IPS-18a (cell line): ENCODE measurements at regions not wholly inside any gene's neighbourhood (a gene's known extent, or its start where the extent isn't known, plus 50 kb on each side); places are given as distances from the start of the nearest gene placed in this dataset.

ENCODE experiments used
- H3K27ac ChIP-seq: one replicate; pipeline ENCODE4 v1.5.1; 2013; ENCODE audit warnings: low read length
- H3K27me3 ChIP-seq: one replicate; pipeline ENCODE4 v1.6.1; 2013; ENCODE audit warnings: mild to moderate bottlenecking, low read length; ENCODE audit not compliant: control insufficient read depth, insufficient read depth
- H3K36me3 ChIP-seq: one replicate; pipeline ENCODE4 v1.6.1; 2013; ENCODE audit warnings: low read depth, low read length; ENCODE audit not compliant: control insufficient read depth
- H3K4me1 ChIP-seq: one replicate; pipeline ENCODE4 v1.6.1; 2013; ENCODE audit warnings: low read depth, low read length; ENCODE audit not compliant: control insufficient read depth
- H3K4me3 ChIP-seq: one replicate; pipeline ENCODE4 v1.5.1; 2013; ENCODE audit warnings: low read length
- H3K9ac ChIP-seq: one replicate; pipeline ENCODE4 v1.6.1; 2013; ENCODE audit warnings: mild to moderate bottlenecking, low read length, moderate library complexity
- H3K9me3 ChIP-seq: one replicate; pipeline ENCODE4 v1.6.1; 2013; ENCODE audit warnings: low read depth, low read length; ENCODE audit not compliant: control insufficient read depth

- no peaks in the 10 kb centered on the region for H3K9me3 ChIP-seq
- no peaks in the 10 kb centered on the region for H3K27me3 ChIP-seq
- H3K36me3 ChIP-seq: no peaks in the 10 kb centered on the region
- no peak overlapping the region for H3K4me3 ChIP-seq
- peaks cover 58% of the 10 kb centered on the region for H3K4me1 ChIP-seq
- no peak overlapping the region for H3K9ac ChIP-seq
- H3K27ac ChIP-seq: no peak overlapping the region
Observed at GRCh38 chr11:95294701-95295100, 63.7 kb upstream of the SESN3 start.

GRCh38 chr11:95293116-95293515, 62.1 kb upstream of the SESN3 start:
- Histone ChIP-seq H3K36me3 (no peaks in the 10 kb centered on the region), H3K9me3 (no peaks in the 10 kb centered on the region), H3K4me1 (peaks cover 45% of the 10 kb centered on the region), H3K4me3 (no peak overlapping the region), H3K27me3 (no peaks in the 10 kb centered on the region), H3K9ac (no peak overlapping the region), H3K27ac (no peak overlapping the region)

GRCh38 chr11:95291946-95292345, 60.9 kb upstream of the SESN3 start:
- Histone ChIP-seq H3K9me3 (no peaks in the 10 kb centered on the region), H3K27me3 (no peaks in the 10 kb centered on the region), H3K36me3 (no peaks in the 10 kb centered on the region), H3K4me3 (no peak overlapping the region), H3K4me1 (peaks cover 43% of the 10 kb centered on the region), H3K9ac (no peak overlapping the region), H3K27ac (no peak overlapping the region)

GRCh38 chr11:95289378-95290101, 58.5 kb upstream of the SESN3 start:
- Histone ChIP-seq H3K36me3 (no peaks in the 10 kb centered on the region), H3K4me1 (peaks cover 20% of the 10 kb centered on the region), H3K9me3 (peaks cover 3% of the 10 kb centered on the region), H3K27ac (no peak overlapping the region), H3K9ac (no peak overlapping the region), H3K27me3 (no peaks in the 10 kb centered on the region), H3K4me3 (no peak overlapping the region)

GRCh38 chr11:95284057-95285052, 53.4 kb upstream of the SESN3 start:
- Histone ChIP-seq H3K9ac (no peak overlapping the region), H3K4me1 (peaks cover 30% of the 10 kb centered on the region), H3K4me3 (no peak overlapping the region)

GRCh38 chr11:95283650-95284049, 52.6 kb upstream of the SESN3 start:
- peaks cover 3% of the 10 kb centered on the region for H3K9me3 ChIP-seq
- peaks cover 32% of the 10 kb centered on the region for H3K4me1 ChIP-seq
- H3K9ac ChIP-seq: no peak overlapping the region

More at GRCh38 chr11:95284057-95285052, 53.4 kb upstream of the SESN3 start:
- Histone ChIP-seq H3K27me3 (no peaks in the 10 kb centered on the region), H3K9me3 (peaks cover 3% of the 10 kb centered on the region), H3K36me3 (no peaks in the 10 kb centered on the region), H3K27ac (no peak overlapping the region)

GRCh38 chr11:95283146-95283545, 52.1 kb upstream of the SESN3 start:
- peaks cover 32% of the 10 kb centered on the region for H3K4me1 ChIP-seq
- H3K27ac ChIP-seq: no peak overlapping the region
- H3K27me3 ChIP-seq: no peaks in the 10 kb centered on the region
- peaks cover 3% of the 10 kb centered on the region for H3K9me3 ChIP-seq
- H3K36me3 ChIP-seq: no peaks in the 10 kb centered on the region
- no peak overlapping the region for H3K9ac ChIP-seq
- H3K4me3 ChIP-seq: no peak overlapping the region

More at GRCh38 chr11:95283650-95284049, 52.6 kb upstream of the SESN3 start:
- Histone ChIP-seq H3K36me3 (no peaks in the 10 kb centered on the region), H3K27ac (no peak overlapping the region), H3K27me3 (no peaks in the 10 kb centered on the region), H3K4me3 (no peak overlapping the region)

- Histone ChIP-seq H3K36me3 (no peaks in the 10 kb centered on the region), H3K9me3 (peaks cover 3% of the 10 kb centered on the region), H3K9ac (no peak overlapping the region), H3K4me1 (peaks cover 32% of the 10 kb centered on the region), H3K4me3 (no peak overlapping the region), H3K27me3 (no peaks in the 10 kb centered on the region), H3K27ac (no peak overlapping the region)
Observed at GRCh38 chr11:95282291-95282751, 51.3 kb upstream of the SESN3 start.
